GM10266 (cell line): ENCODE measurements at regions not wholly inside any gene's neighbourhood (a gene's known extent, or its start where the extent isn't known, plus 50 kb on each side); places are given as distances from the start of the nearest gene placed in this dataset.

Experiments used
- DNase-seq: peaks from one replicate; pipeline ENCODE4 v3.0.0; 2012; ENCODE audit errors: extremely low spot score
- TF ChIP-seq, protein P1 (sequence below): IDR thresholded peaks from 2 replicates; pipeline ENCODE4 v1.5.1; 2012; ENCODE audit warnings: mild to moderate bottlenecking, low read depth; ENCODE audit not compliant: control insufficient read depth, insufficient read depth; ENCODE audit errors: missing control alignments

DNA sequence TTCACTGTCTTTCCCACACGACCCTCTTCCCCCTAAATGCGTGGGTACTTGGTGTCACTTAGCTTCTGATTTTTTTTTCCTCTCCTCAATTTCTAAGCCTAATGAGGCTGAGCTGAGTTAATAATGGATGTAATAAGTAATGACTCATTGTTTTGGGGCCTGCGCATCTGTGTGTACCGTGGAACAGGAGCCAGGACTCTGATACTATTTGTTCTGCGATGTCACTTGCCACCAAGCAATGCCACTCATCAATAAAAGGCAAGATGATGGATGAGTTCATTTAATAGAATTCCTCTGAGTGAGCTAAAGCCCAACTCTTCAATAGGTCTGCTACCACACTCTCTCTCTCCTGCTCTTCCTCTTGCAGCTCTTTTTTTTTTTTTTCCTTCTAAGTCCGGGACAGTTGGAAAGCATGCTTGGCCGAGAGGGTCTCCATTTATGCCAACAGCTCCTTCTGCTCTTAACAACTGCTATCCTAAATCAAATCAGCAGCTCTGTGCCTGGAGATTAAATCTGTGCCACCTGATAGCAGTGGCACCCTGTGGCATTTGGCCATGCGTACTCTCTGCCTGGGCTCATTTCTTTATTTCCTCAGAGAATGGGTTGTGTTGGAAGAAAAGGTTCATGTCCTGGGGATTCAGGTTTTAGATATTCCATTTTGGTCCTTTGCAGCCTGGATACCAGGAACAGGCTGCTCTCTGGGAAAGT lies 1284.2 kb upstream of the PIK3C3 start:
- TF ChIP-seq, protein P1, sequence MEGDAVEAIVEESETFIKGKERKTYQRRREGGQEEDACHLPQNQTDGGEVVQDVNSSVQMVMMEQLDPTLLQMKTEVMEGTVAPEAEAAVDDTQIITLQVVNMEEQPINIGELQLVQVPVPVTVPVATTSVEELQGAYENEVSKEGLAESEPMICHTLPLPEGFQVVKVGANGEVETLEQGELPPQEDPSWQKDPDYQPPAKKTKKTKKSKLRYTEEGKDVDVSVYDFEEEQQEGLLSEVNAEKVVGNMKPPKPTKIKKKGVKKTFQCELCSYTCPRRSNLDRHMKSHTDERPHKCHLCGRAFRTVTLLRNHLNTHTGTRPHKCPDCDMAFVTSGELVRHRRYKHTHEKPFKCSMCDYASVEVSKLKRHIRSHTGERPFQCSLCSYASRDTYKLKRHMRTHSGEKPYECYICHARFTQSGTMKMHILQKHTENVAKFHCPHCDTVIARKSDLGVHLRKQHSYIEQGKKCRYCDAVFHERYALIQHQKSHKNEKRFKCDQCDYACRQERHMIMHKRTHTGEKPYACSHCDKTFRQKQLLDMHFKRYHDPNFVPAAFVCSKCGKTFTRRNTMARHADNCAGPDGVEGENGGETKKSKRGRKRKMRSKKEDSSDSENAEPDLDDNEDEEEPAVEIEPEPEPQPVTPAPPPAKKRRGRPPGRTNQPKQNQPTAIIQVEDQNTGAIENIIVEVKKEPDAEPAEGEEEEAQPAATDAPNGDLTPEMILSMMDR, result no peak
- no peak for DNase-seq

DNA sequence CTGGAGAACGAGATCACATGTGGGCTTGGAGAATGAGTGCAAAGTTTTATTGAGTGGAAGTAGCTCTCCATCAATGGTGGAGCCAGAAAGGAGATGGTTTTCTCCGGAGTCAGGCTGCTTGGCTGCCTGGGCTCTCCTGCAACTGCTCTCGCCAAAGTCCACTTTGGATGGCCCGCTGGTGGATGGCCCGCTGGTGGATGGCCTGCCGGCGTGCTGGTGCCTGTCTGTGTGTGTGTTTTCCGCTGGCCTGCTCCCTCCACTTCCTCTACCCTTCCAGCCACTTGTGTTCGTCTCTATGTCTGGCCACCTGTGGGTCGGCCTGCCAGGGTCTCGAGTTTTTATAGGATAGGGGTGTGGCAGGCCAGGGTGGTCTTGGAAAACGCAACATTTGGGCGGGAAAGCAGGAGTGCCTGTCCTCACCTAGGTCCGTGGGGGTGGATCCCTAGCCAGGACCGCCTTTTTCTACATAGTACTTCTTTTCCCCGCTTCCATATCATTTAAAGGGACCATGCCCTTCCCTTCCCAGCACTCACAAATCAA lies 1292.1 kb upstream of the PIK3C3 start:
- TF ChIP-seq, protein P1, result no peak
- DNase-seq, result no peak

DNA sequence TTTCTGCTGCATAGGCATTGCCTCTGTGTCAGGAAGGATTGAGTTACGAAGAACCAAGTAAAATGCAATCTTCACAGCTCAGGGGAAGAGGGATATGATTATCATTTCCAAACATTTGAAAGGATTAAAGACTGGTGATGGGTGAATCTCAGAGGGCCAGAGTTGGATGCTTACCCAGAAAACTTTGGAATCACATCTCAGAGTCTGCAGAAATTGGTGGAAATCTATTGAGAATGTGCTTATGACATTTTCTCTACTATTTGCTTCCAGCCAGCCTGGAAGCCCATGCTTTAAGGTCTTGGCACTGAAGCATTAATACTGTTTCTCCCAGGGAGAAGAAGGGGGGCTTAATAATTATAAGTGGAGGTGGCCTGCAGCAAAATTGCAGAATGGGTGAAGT lies 1301.4 kb upstream of the PIK3C3 start:
- DNase-seq, result no peak
- TF ChIP-seq, protein P1, result no peak

DNA sequence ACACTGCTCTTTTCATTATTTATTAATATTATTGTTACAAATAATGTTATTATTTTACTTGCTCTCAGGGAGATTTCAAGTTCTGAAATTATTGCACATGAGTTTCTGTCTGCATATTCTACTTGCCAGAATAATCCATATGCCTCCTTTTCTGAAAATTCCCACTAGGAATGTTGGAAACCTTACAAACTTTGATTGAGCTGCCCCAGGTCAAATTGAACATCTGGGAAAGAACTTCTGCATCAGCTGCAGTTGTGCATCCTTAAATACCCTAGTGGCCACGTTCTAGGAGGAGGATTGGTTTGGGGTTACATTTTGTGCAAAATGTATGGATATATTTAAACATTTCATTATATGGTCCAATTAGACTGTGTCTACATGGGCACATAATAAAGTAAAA lies 1302.7 kb upstream of the PIK3C3 start:
- DNase-seq, result no peak
- TF ChIP-seq, protein P1, result no peak

DNA sequence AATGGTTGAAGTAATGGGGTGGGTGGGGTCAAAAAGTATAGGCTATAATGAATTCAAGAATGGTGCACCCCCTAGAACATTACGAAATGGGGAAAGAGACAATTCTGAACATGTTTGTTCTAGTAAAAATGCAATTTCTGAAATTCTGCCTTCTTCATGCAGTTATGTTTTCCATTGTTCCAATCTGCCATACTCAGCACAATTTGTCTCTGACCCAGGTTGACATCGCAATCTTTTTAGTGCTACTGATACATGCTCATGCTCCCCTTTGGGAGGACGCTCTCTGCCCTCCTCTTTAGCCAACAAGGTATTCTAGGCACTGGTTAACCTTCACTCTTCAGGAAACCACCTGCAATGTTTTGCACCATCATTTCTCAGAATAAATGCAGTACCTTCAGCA lies 1303.9 kb upstream of the PIK3C3 start:
- TF ChIP-seq, protein P1, result no peak

DNA sequence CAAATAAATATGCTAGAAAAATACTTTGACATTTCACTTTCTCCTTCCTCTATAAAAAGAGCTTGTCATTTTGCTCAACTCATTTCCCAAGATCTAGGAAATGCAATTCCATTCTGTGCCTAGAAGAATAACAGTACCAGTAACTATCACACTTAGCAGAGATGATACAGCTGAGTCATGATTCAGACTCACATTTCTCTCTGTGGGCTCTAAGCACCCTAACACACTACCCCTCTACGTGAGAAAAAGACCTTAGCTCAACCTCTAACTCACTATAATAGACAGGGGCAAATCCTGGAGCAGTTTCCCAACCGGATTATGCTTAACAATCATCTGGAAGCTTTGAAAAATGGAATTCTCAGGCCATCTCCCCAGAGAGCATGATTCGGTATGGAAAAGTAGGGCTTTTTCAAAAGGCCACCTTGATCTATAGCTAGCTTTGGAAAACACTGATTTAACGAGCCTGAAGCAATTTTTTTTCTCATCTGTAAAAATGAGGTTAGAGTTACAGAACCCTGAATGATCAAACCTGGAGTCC lies 1312.3 kb upstream of the PIK3C3 start:
- TF ChIP-seq, protein P1, result no peak
- DNase-seq, result no peak

More for the DNA sequence above, 1303.9 kb upstream of the PIK3C3 start:
- DNase-seq, result no peak

DNA sequence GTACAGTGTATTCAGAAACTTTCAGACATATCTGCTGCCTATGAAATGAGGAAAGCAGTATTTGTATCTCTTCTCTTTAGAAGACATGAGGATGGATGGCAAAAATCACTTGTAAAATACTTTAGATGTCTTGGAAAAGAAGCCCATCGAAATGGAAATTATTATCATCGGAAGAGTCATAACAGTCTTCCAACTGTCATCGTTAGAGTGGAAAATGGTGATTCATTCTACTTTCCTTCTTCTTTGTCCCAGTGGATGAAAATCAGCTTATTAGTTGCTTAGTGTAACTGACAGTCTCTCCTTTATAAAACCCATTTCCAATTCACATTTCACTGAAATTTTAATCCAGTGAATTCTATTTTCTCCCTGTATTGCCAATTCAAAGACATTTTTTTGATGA lies 1323.7 kb upstream of the PIK3C3 start:
- TF ChIP-seq, protein P1, result no peak
- DNase-seq, result no peak
